MM.1S (cell line): ENCODE measurements at regions not wholly inside any gene's neighbourhood (a gene's known extent, or its start where the extent isn't known, plus 50 kb on each side); places are given as distances from the start of the nearest gene placed in this dataset.
"Not testable (repeated sequence)": the region's sequence is repeated elsewhere in the genome, so short reads cannot be mapped to it uniquely, and the experiment has no call there.

ENCODE experiments used
- DNase-seq: peaks from one replicate; pipeline ENCODE4 v3.0.0-alpha.2; 2015
- H2AFZ ChIP-seq: fragments of 300-600 bp; sonication (generic); 2 replicates; pipeline ENCODE4 v1.6.0; 2016; ENCODE audit warnings: antibody characterized with exemption, low read length
- H3F3A ChIP-seq: fragments of 300-600 bp; sonication (generic); 2 replicates; pipeline ENCODE4 v1.6.1; 2016; ENCODE audit warnings: mild to moderate bottlenecking, antibody characterized with exemption, low read length, moderate library complexity, mixed read lengths; ENCODE audit not compliant: insufficient read depth
- H3K27ac ChIP-seq: fragments of 300-600 bp; sonication (generic); 2 replicates; pipeline ENCODE4 v1.5.1; 2016; ENCODE audit warnings: mild to moderate bottlenecking, low read length
- H3K27me3 ChIP-seq: fragments of 300-600 bp; sonication (generic); replicated peaks from 2 replicates; pipeline ENCODE4 v1.6.0; 2016; ENCODE audit warnings: low read length; ENCODE audit not compliant: insufficient read depth
- H3K36me3 ChIP-seq: fragments of 300-600 bp; sonication (generic); replicated peaks from 2 replicates; pipeline ENCODE4 v1.6.1; 2016; ENCODE audit warnings: mild to moderate bottlenecking, low read length, mixed read lengths; ENCODE audit not compliant: insufficient read depth
- H3K4me1 ChIP-seq: fragments of 300-600 bp; sonication (generic); 2 replicates; pipeline ENCODE4 v1.6.1; 2016; ENCODE audit warnings: low read length, mixed read lengths
- H3K4me2 ChIP-seq: fragments of 300-600 bp; sonication (generic); 2 replicates; pipeline ENCODE4 v1.6.0; 2016; ENCODE audit warnings: low read depth, low read length
- H3K4me3 ChIP-seq: fragments of 300-600 bp; sonication (generic); 2 replicates; pipeline ENCODE4 v1.5.1; 2016; ENCODE audit warnings: low read length, mixed read lengths
- H3K79me2 ChIP-seq: fragments of 300-600 bp; sonication (generic); 2 replicates; pipeline ENCODE4 v1.6.1; 2016; ENCODE audit warnings: mixed run types, low read length, mixed read lengths
- H3K9ac ChIP-seq: fragments of 300-600 bp; sonication (generic); 2 replicates; pipeline ENCODE4 v1.6.1; 2016; ENCODE audit warnings: low read length, mixed read lengths
- H3K9me2 ChIP-seq: fragments of 300-600 bp; sonication (generic); replicated peaks from 2 replicates; pipeline ENCODE4 v1.6.1; 2016; ENCODE audit warnings: mild to moderate bottlenecking, low read length, mixed read lengths; ENCODE audit not compliant: insufficient read depth
- H3K9me3 ChIP-seq: fragments of 300-600 bp; sonication (generic); replicated peaks from 2 replicates; pipeline ENCODE4 v1.6.1; 2016; ENCODE audit warnings: mild to moderate bottlenecking, low read length, mixed read lengths; ENCODE audit not compliant: insufficient read depth
- H4K20me1 ChIP-seq: fragments of 300-600 bp; sonication (generic); 2 replicates; pipeline ENCODE4 v1.6.1; 2016; ENCODE audit warnings: mild to moderate bottlenecking, low read length, moderate library complexity, mixed read lengths; ENCODE audit not compliant: insufficient read depth
- CTCF ChIP-seq: fragments of 300-600 bp; sonication (generic); IDR thresholded peaks from 2 replicates; pipeline ENCODE4 v1.5.1; 2016; ENCODE audit warnings: antibody characterized with exemption, low read length, mixed read lengths
- EZH2 ChIP-seq: fragments of 300-600 bp; sonication (generic); optimal IDR thresholded peaks from 2 replicates; pipeline ENCODE3; 2017; ENCODE audit warnings: low read depth, mild to moderate bottlenecking, antibody characterized with exemption, low read length, mixed read lengths
- EZH2phosphoT487 ChIP-seq: fragments of 300-600 bp; sonication (generic); IDR thresholded peaks from 2 replicates; pipeline ENCODE4 v1.6.1; 2018; ENCODE audit warnings: antibody characterized with exemption, low read length

- Histone ChIP-seq H3K9ac (no peak overlapping the region), H3K27me3 (no peaks in the 10 kb centered on the region), H3F3A (no peaks in the 10 kb centered on the region), H3K9me2 (no peaks in the 10 kb centered on the region), H3K27ac (no peak overlapping the region), H4K20me1 (no peaks in the 10 kb centered on the region), H3K9me3 (no peaks in the 10 kb centered on the region), H2AFZ (no peak overlapping the region), H3K36me3 (no peaks in the 10 kb centered on the region), H3K4me2 (no peak overlapping the region), H3K4me3 (no peak overlapping the region), H3K4me1 (no peaks in the 10 kb centered on the region), H3K79me2 (no peaks in the 10 kb centered on the region)
- TF ChIP-seq EZH2 (no peak), EZH2phosphoT487 (no peak), CTCF (no peak)
- DNase-seq = no peak
These were observed 138.1 kb upstream of the RAG2 start for GRCh38 chr11:36736103-36736502.

DNA sequence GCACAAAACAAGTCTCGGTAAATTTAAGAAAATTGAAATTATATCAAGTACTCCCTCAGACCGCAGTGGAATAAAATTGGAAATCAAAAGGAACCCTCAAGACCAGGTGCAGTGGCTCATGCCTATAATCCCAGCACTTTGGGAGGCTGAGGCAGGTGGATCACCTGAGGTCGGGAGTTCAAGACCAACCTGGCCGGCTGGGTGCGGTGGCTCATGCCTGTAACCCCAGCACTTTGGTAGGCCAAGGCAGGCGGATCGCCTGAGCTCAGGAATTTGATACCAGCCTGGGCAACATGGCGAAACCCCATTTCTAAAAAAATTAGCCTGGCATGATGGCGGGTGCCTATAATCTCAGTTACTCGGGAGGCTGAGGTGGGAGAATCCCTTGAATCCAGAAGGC, 135.7 kb upstream of the RAG2 start:
- H3K36me3 ChIP-seq, H3K4me3 ChIP-seq, H3K9me2 ChIP-seq, H3K9ac ChIP-seq, H3K9me3 ChIP-seq, H3K4me1 ChIP-seq, H3K27ac ChIP-seq, H4K20me1 ChIP-seq, H3K4me2 ChIP-seq, H3K27me3 ChIP-seq, H2AFZ ChIP-seq, H3F3A ChIP-seq, H3K79me2 ChIP-seq, DNase-seq: not testable (repeated sequence)

DNA sequence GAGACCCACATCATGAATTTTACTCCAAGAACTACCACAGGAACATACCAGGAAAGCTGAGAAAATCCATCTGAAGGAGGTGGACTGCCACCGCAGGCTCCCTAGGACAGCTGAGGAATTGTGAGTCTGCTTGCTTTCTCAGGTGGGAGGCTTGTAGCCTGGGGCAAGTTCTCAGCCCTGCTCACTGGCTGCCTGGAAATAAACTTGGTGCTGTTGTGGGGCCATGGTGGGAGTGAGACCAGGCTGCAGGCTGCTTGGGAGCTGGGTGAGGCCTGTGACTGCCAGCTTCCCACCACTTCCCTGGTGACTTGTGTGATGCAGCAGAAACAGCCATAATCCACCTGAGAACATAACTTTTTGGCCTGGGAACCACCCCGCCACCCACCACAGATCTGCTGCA, 132.7 kb upstream of the RAG2 start:
- no peak overlapping the region for H3K4me2 ChIP-seq
- H3K36me3 ChIP-seq = no peaks in the 10 kb centered on the region
- no peaks in the 10 kb centered on the region for H3K9me2 ChIP-seq
- no peaks in the 10 kb centered on the region for H3K9me3 ChIP-seq
- H4K20me1 ChIP-seq = no peaks in the 10 kb centered on the region
- no peaks in the 10 kb centered on the region for H3K79me2 ChIP-seq
- no peak overlapping the region for H3K4me3 ChIP-seq
- no peak overlapping the region for H3K9ac ChIP-seq
- no peaks in the 10 kb centered on the region for H3K4me1 ChIP-seq
- H3K27ac ChIP-seq = no peak overlapping the region
- DNase-seq = no peak
- H3K27me3 ChIP-seq = no peaks in the 10 kb centered on the region
- H3F3A ChIP-seq = no peaks in the 10 kb centered on the region
- no peak for TF ChIP-seq CTCF
- TF ChIP-seq EZH2 = no peak
- no peak for TF ChIP-seq EZH2phosphoT487
- H2AFZ ChIP-seq = no peak overlapping the region

- Histone ChIP-seq H3K27ac (no peak overlapping the region), H3K79me2 (no peaks in the 10 kb centered on the region), H3K4me1 (no peaks in the 10 kb centered on the region), H2AFZ (no peak overlapping the region), H3K4me2 (no peak overlapping the region), H3K27me3 (no peaks in the 10 kb centered on the region), H3K36me3 (no peaks in the 10 kb centered on the region), H3F3A (no peaks in the 10 kb centered on the region), H4K20me1 (no peaks in the 10 kb centered on the region), H3K9me3 (no peaks in the 10 kb centered on the region), H3K9me2 (no peaks in the 10 kb centered on the region), H3K4me3 (no peak overlapping the region), H3K9ac (no peak overlapping the region)
- TF ChIP-seq EZH2 (no peak), EZH2phosphoT487 (no peak), CTCF (no peak)
- no peak for DNase-seq
These were observed 131.8 kb upstream of the RAG2 start for GRCh38 chr11:36729825-36730224.
